ENCODE measurements at regions not wholly inside any gene's neighbourhood (a gene's known extent, or its start where the extent isn't known, plus 50 kb on each side); places are given as distances from the start of the nearest gene placed in this dataset.

- no peaks in the 10 kb centered on the region for H3K36me3 ChIP-seq (ENCODE audit: insufficient read depth, low read length)
- no peaks in the 10 kb centered on the region for H4K20me1 ChIP-seq (ENCODE audit: insufficient read depth, low read length)
- H3K4me2 ChIP-seq (ENCODE audit: low read length), result no peak overlapping the region
- no peak overlapping the region for H3K4me3 ChIP-seq (ENCODE audit: low read depth, low read length, poor library complexity, severe bottlenecking)
- TF ChIP-seq CTCF (IDR thresholded peaks at IDR 0.05; ENCODE audit: low read length) (no peak), EZH2 (IDR thresholded peaks at IDR 0.05; ENCODE audit: borderline replicate concordance, low read length) (no peak)
- H3K4me1 ChIP-seq (ENCODE audit: insufficient read depth, low read length, severe bottlenecking), result no peaks in the 10 kb centered on the region
- no peaks in the 10 kb centered on the region for H3K79me2 ChIP-seq (ENCODE audit: insufficient read depth, low read length)
- H3K27me3 ChIP-seq (ENCODE audit: insufficient read depth, low read length), result no peaks in the 10 kb centered on the region
- H2AFZ ChIP-seq (ENCODE audit: low read length), result no peak overlapping the region
- no peaks in the 10 kb centered on the region for H3K9me2 ChIP-seq (ENCODE audit: low read depth, low read length)
- H3K9ac ChIP-seq (ENCODE audit: low read length), result no peak overlapping the region
- H3K27ac ChIP-seq (ENCODE audit: low read depth, low read length, poor library complexity, severe bottlenecking), result no peak overlapping the region
- no peaks in the 10 kb centered on the region for H3F3A ChIP-seq (ENCODE audit: insufficient read depth, low read length)
- no peaks in the 10 kb centered on the region for H3K9me3 ChIP-seq (ENCODE audit: low read length)
Observed at GRCh38 chr9:27856054-27856453, 282.8 kb upstream of the C9orf72 start.

GRCh38 chr9:27856748-27857147 lies 283.5 kb upstream of the C9orf72 start:
- no peak overlapping the region for H3K9ac ChIP-seq (ENCODE audit: low read length)
- H3K4me2 ChIP-seq (ENCODE audit: low read length), result no peak overlapping the region
- no peaks in the 10 kb centered on the region for H3K9me2 ChIP-seq (ENCODE audit: low read depth, low read length)
- H2AFZ ChIP-seq (ENCODE audit: low read length), result no peak overlapping the region
- H4K20me1 ChIP-seq (ENCODE audit: insufficient read depth, low read length), result no peaks in the 10 kb centered on the region
- no peaks in the 10 kb centered on the region for H3K79me2 ChIP-seq (ENCODE audit: insufficient read depth, low read length)
- H3K4me1 ChIP-seq (ENCODE audit: insufficient read depth, low read length, severe bottlenecking), result no peaks in the 10 kb centered on the region
- no peaks in the 10 kb centered on the region for H3K27me3 ChIP-seq (ENCODE audit: insufficient read depth, low read length)
- TF ChIP-seq EZH2 (IDR thresholded peaks at IDR 0.05; ENCODE audit: borderline replicate concordance, low read length) (no peak), CTCF (IDR thresholded peaks at IDR 0.05; ENCODE audit: low read length) (no peak)
- no peak overlapping the region for H3K4me3 ChIP-seq (ENCODE audit: low read depth, low read length, poor library complexity, severe bottlenecking)
- H3K27ac ChIP-seq (ENCODE audit: low read depth, low read length, poor library complexity, severe bottlenecking), result no peak overlapping the region
- no peaks in the 10 kb centered on the region for H3K9me3 ChIP-seq (ENCODE audit: low read length)
- no peaks in the 10 kb centered on the region for H3F3A ChIP-seq (ENCODE audit: insufficient read depth, low read length)
- no peaks in the 10 kb centered on the region for H3K36me3 ChIP-seq (ENCODE audit: insufficient read depth, low read length)

GRCh38 chr9:27861887-27862286 lies 288.6 kb upstream of the C9orf72 start:
- H4K20me1 ChIP-seq (ENCODE audit: insufficient read depth, low read length), result no peaks in the 10 kb centered on the region
- H3K4me2 ChIP-seq (ENCODE audit: low read length), result no peak overlapping the region
- no peaks in the 10 kb centered on the region for H3K36me3 ChIP-seq (ENCODE audit: insufficient read depth, low read length)
- no peak overlapping the region for H3K27ac ChIP-seq (ENCODE audit: low read depth, low read length, poor library complexity, severe bottlenecking)
- no peaks in the 10 kb centered on the region for H3K4me1 ChIP-seq (ENCODE audit: insufficient read depth, low read length, severe bottlenecking)
- H3K27me3 ChIP-seq (ENCODE audit: insufficient read depth, low read length), result no peaks in the 10 kb centered on the region
- no peak overlapping the region for H3K9ac ChIP-seq (ENCODE audit: low read length)
- no peak overlapping the region for H3K4me3 ChIP-seq (ENCODE audit: low read depth, low read length, poor library complexity, severe bottlenecking)
- TF ChIP-seq EZH2 (IDR thresholded peaks at IDR 0.05; ENCODE audit: borderline replicate concordance, low read length) (no peak), CTCF (IDR thresholded peaks at IDR 0.05; ENCODE audit: low read length) (no peak)
- no peaks in the 10 kb centered on the region for H3K79me2 ChIP-seq (ENCODE audit: insufficient read depth, low read length)
- H2AFZ ChIP-seq (ENCODE audit: low read length), result no peak overlapping the region
- no peaks in the 10 kb centered on the region for H3F3A ChIP-seq (ENCODE audit: insufficient read depth, low read length)
- no peaks in the 10 kb centered on the region for H3K9me3 ChIP-seq (ENCODE audit: low read length)
- no peaks in the 10 kb centered on the region for H3K9me2 ChIP-seq (ENCODE audit: low read depth, low read length)
